ENCODE measurements at regions not wholly inside any gene's neighbourhood (a gene's known extent, or its start where the extent isn't known, plus 50 kb on each side); places are given as distances from the start of the nearest gene placed in this dataset.
"Not testable (repeated sequence)": the region's sequence is repeated elsewhere in the genome, so short reads cannot be mapped to it uniquely, and the experiment has no call there.

GRCh38 chr15:53835309-53835708 lies 75.8 kb upstream of the WDR72 start:
- H3K4me1 ChIP-seq = no peaks in the 10 kb centered on the region
- H4K20me1 ChIP-seq = no peaks in the 10 kb centered on the region
- no peak overlapping the region for H3K27ac ChIP-seq
- no peak overlapping the region for H3K4me2 ChIP-seq
- no peaks in the 10 kb centered on the region for H3K9me3 ChIP-seq (replicated peaks in 1 of 11)
- no peak overlapping the region for H3K9ac ChIP-seq
- H3K27me3 ChIP-seq = no peaks in the 10 kb centered on the region
- no peak for TF ChIP-seq Cebpa-rat (IDR thresholded peaks at IDR 0.05)
- H3K36me3 ChIP-seq = no peaks in the 10 kb centered on the region
- H3K4me3 ChIP-seq = no peak overlapping the region

- Histone ChIP-seq H3K27me3 (no peaks in the 10 kb centered on the region), H3K9me3 (replicated peaks in 1 of 11) (no peaks in the 10 kb centered on the region), H3K4me3 (no peak overlapping the region), H3K4me1 (no peaks in the 10 kb centered on the region), H3K27ac (no peak overlapping the region), H3K36me3 (no peaks in the 10 kb centered on the region), H3K4me2 (no peak overlapping the region), H4K20me1 (no peaks in the 10 kb centered on the region), H3K9ac (no peak overlapping the region)
- TF ChIP-seq Cebpa-rat (IDR thresholded peaks at IDR 0.05) = no peak
Measured at GRCh38 chr15:53834214-53834613, 74.8 kb upstream of the WDR72 start.

GRCh38 chr15:53833134-53833624 lies 73.7 kb upstream of the WDR72 start:
- TF ChIP-seq Cebpa-rat (IDR thresholded peaks at IDR 0.05) = no peak
- Histone ChIP-seq H3K9ac (no peak overlapping the region), H3K27ac (no peak overlapping the region)

GRCh38 chr15:53831907-53832770 lies 72.7 kb upstream of the WDR72 start:
- Histone ChIP-seq H3K27ac (no peak overlapping the region), H3K4me2 (no peak overlapping the region), H3K27me3 (no peaks in the 10 kb centered on the region), H3K9ac (no peak overlapping the region), H3K4me3 (no peak overlapping the region), H3K36me3 (no peaks in the 10 kb centered on the region), H4K20me1 (no peaks in the 10 kb centered on the region), H3K9me3 (replicated peaks in 1 of 11) (no peaks in the 10 kb centered on the region), H3K4me1 (no peaks in the 10 kb centered on the region)
- no peak for TF ChIP-seq Cebpa-rat (IDR thresholded peaks at IDR 0.05)

More at GRCh38 chr15:53833134-53833624, 73.7 kb upstream of the WDR72 start:
- Histone ChIP-seq H4K20me1 (no peaks in the 10 kb centered on the region), H3K4me3 (no peak overlapping the region), H3K36me3 (no peaks in the 10 kb centered on the region), H3K4me1 (no peaks in the 10 kb centered on the region), H3K27me3 (no peaks in the 10 kb centered on the region), H3K9me3 (replicated peaks in 1 of 11) (no peaks in the 10 kb centered on the region), H3K4me2 (no peak overlapping the region)

GRCh38 chr15:53830707-53831386 lies 71.4 kb upstream of the WDR72 start:
- H3K27me3 ChIP-seq = no peaks in the 10 kb centered on the region
- no peak overlapping the region for H3K4me3 ChIP-seq
- H3K4me2 ChIP-seq = no peak overlapping the region
- no peak overlapping the region for H3K27ac ChIP-seq
- H3K9ac ChIP-seq = no peak overlapping the region
- H3K9me3 ChIP-seq (replicated peaks in 1 of 11) = no peaks in the 10 kb centered on the region
- H4K20me1 ChIP-seq = no peaks in the 10 kb centered on the region
- TF ChIP-seq Cebpa-rat (IDR thresholded peaks at IDR 0.05) = no peak
- no peaks in the 10 kb centered on the region for H3K36me3 ChIP-seq
- no peaks in the 10 kb centered on the region for H3K4me1 ChIP-seq

- Histone ChIP-seq H3K27ac (no peak overlapping the region), H3K9me3 (replicated peaks in 1 of 11) (peaks cover 0 to 4% (median 0%) of the 10 kb centered on the region in 11 experiments; a peak in 2 of 22 replicates), H3K4me3 (no peak overlapping the region), H3K9ac (no peak overlapping the region), H3K36me3 (no peaks in the 10 kb centered on the region), H3K4me1 (no peaks in the 10 kb centered on the region), H3K27me3 (no peaks in the 10 kb centered on the region), H3K4me2 (no peak overlapping the region), H4K20me1 (no peaks in the 10 kb centered on the region)
- no peak for TF ChIP-seq Cebpa-rat (IDR thresholded peaks at IDR 0.05)
Measured at GRCh38 chr15:53829923-53830459, 70.5 kb upstream of the WDR72 start.

GRCh38 chr15:53829471-53829870 lies 70.0 kb upstream of the WDR72 start:
- H3K4me1 ChIP-seq = no peaks in the 10 kb centered on the region
- no peak overlapping the region for H3K4me3 ChIP-seq
- no peaks in the 10 kb centered on the region for H3K36me3 ChIP-seq
- no peak overlapping the region for H3K27ac ChIP-seq
- no peak overlapping the region for H3K4me2 ChIP-seq
- H3K9me3 ChIP-seq (replicated peaks in 1 of 11) = peaks cover 3 to 9% (median 4%) of the 10 kb centered on the region in 11 experiments; a peak in 20 of 22 replicates
- no peaks in the 10 kb centered on the region for H3K27me3 ChIP-seq
- no peak overlapping the region for H3K9ac ChIP-seq
- no peaks in the 10 kb centered on the region for H4K20me1 ChIP-seq
- TF ChIP-seq Cebpa-rat (IDR thresholded peaks at IDR 0.05) = no peak

GRCh38 chr15:53827355-53827754 lies 67.9 kb upstream of the WDR72 start:
- Histone ChIP-seq H4K20me1 (no peaks in the 10 kb centered on the region), H3K36me3 (no peaks in the 10 kb centered on the region), H3K9ac (no peak overlapping the region), H3K4me3 (no peak overlapping the region), H3K4me2 (no peak overlapping the region), H3K4me1 (no peaks in the 10 kb centered on the region), H3K9me3 (replicated peaks in 1 of 11) (peaks cover 13 to 20% (median 15%) of the 10 kb centered on the region in 11 experiments), H3K27ac (no peak overlapping the region), H3K27me3 (no peaks in the 10 kb centered on the region)
- no peak for TF ChIP-seq Cebpa-rat (IDR thresholded peaks at IDR 0.05)

GRCh38 chr15:53811530-53811929 lies 52.1 kb upstream of the WDR72 start:
- Histone ChIP-seq H3K4me3 (no peak overlapping the region), H3K9ac (no peak overlapping the region), H3K9me3 (replicated peaks in 1 of 11) (no peaks in the 10 kb centered on the region), H3K27ac (no peak overlapping the region), H4K20me1 (no peaks in the 10 kb centered on the region), H3K4me1 (peaks cover 0 to 7% (median 0%) of the 10 kb centered on the region in 10 experiments; a peak in 5 of 20 replicates), H3K4me2 (no peak overlapping the region), H3K36me3 (no peaks in the 10 kb centered on the region), H3K27me3 (no peaks in the 10 kb centered on the region)
- no peak for TF ChIP-seq Cebpa-rat (IDR thresholded peaks at IDR 0.05)

GRCh38 chr15:53810306-53810705 lies 50.8 kb upstream of the WDR72 start:
- H3K9ac ChIP-seq, H3K4me2 ChIP-seq: not testable (repeated sequence)

More at GRCh38 chr15:53810306-53810705, 50.8 kb upstream of the WDR72 start:
- not testable (repeated sequence) for H3K4me1 ChIP-seq; H3K4me3 ChIP-seq; H3K27me3 ChIP-seq; H3K27ac ChIP-seq; H3K9me3 ChIP-seq (replicated peaks in 1 of 11); H3K36me3 ChIP-seq; H4K20me1 ChIP-seq
